HEK293T (cell line): ENCODE measurements at regions not wholly inside any gene's neighbourhood (a gene's known extent, or its start where the extent isn't known, plus 50 kb on each side); places are given as distances from the start of the nearest gene placed in this dataset.
A peak's percentile ranks its signal among the peaks of the same experiment; 100 is the strongest.

Source experiments
- CTCF ChIA-PET: fragments of 350-600 bp; formaldehyde crosslinking; extraction: SDS; loops from one replicate; lab custom pipeline; 2021; ENCODE audit warnings: antibody characterized with exemption, inconsistent platforms; lab: Yijun Ruan, JAX
- POLR2A ChIA-PET: fragments of 350-600 bp; formaldehyde crosslinking; extraction: SDS; loops from one replicate; lab custom pipeline; 2020; ENCODE audit warnings: antibody characterized with exemption, inconsistent platforms; lab: Yijun Ruan, JAX
- DNase-seq: peaks from one replicate; pipeline ENCODE4 v3.0.0; 2012; ENCODE audit warnings: mixed read lengths; ENCODE audit errors: extremely low spot score
- ARNT ChIP-seq: fragments of 450-650 bp; IDR thresholded peaks from 2 replicates; pipeline ENCODE4 v1.6.1; 2017; ENCODE audit warnings: mild to moderate bottlenecking
- BHLHE40 ChIP-seq: fragments of 450-650 bp; IDR thresholded peaks from 2 replicates; pipeline ENCODE4 v1.6.1; 2016; ENCODE audit warnings: mild to moderate bottlenecking, moderate library complexity, borderline replicate concordance
- CTBP1 ChIP-seq: fragments of 450-650 bp; IDR thresholded peaks from 2 replicates; pipeline ENCODE4 v1.6.1; 2016; ENCODE audit warnings: borderline replicate concordance
- ELF4 ChIP-seq: fragments of 450-650 bp; IDR thresholded peaks from 2 replicates; pipeline ENCODE4 v1.6.1; 2017; ENCODE audit warnings: antibody characterized with exemption
- FOXA1 ChIP-seq: fragments of 450-650 bp; IDR thresholded peaks from 2 replicates; pipeline ENCODE4 v1.6.1; 2016; ENCODE audit warnings: mild to moderate bottlenecking
- FOXK2 ChIP-seq: fragments of 450-650 bp; IDR thresholded peaks from 2 replicates; pipeline ENCODE4 v1.6.1; 2016; ENCODE audit warnings: mild to moderate bottlenecking
- FOXM1 ChIP-seq: fragments of 450-650 bp; IDR thresholded peaks from 2 replicates; pipeline ENCODE4 v1.6.1; 2017; ENCODE audit warnings: mild to moderate bottlenecking, borderline replicate concordance
- HDGF ChIP-seq: fragments of 450-650 bp; IDR thresholded peaks from 2 replicates; pipeline ENCODE4 v1.6.1; 2017; ENCODE audit warnings: antibody characterized with exemption, borderline replicate concordance
- L3MBTL2 ChIP-seq: fragments of 450-650 bp; conservative IDR thresholded peaks from 2 replicates; pipeline ENCODE4 v1.6.1; 2016; ENCODE audit warnings: mild to moderate bottlenecking
- LEF1 ChIP-seq: fragments of 450-650 bp; IDR thresholded peaks from 2 replicates; pipeline ENCODE4 v1.6.1; 2017; ENCODE audit warnings: mild to moderate bottlenecking, borderline replicate concordance
- NFRKB ChIP-seq: fragments of 450-650 bp; IDR thresholded peaks from 2 replicates; pipeline ENCODE4 v1.6.1; 2016; ENCODE audit warnings: mild to moderate bottlenecking, moderate library complexity
- PKNOX1 ChIP-seq: fragments of 450-650 bp; IDR thresholded peaks from 2 replicates; pipeline ENCODE4 v1.6.1; 2016
- SP1 ChIP-seq: fragments of 450-650 bp; IDR thresholded peaks from 2 replicates; pipeline ENCODE4 v1.6.1; 2017
- SUZ12 ChIP-seq: fragments of 450-650 bp; IDR thresholded peaks from 2 replicates; pipeline ENCODE4 v1.6.1; 2016; ENCODE audit warnings: mild to moderate bottlenecking
- TARDBP ChIP-seq: fragments of 450-650 bp; IDR thresholded peaks from 2 replicates; pipeline ENCODE4 v1.6.1; 2016
- ZNF384 ChIP-seq: fragments of 450-650 bp; IDR thresholded peaks from 2 replicates; pipeline ENCODE4 v1.6.1; 2016

GRCh38 chr18:45384137-45384961 lies 230.9 kb upstream of the SLC14A2 start:
- TF ChIP-seq ZNF384, result no peak
- no peak for TF ChIP-seq ELF4
- no peak for TF ChIP-seq NFRKB
- no peak for TF ChIP-seq FOXM1
- TF ChIP-seq TARDBP, result no peak
- TF ChIP-seq BHLHE40, result no peak
- no peak for TF ChIP-seq PKNOX1
- TF ChIP-seq SP1, result no peak
- TF ChIP-seq ARNT, result no peak
- TF ChIP-seq CTBP1, result no peak
- no peak for TF ChIP-seq HDGF
- TF ChIP-seq FOXA1, result no peak
- no peak for TF ChIP-seq FOXK2
- peak; percentile 30 for DNase-seq
- CTCF ChIA-PET, result interaction anchor here (0.6 to 1.8 kb wide), 9 partner anchors 12 to 1761 kb away, joined by 3 to 5 read pairs (median 3); no protein-coding TSS in a partner anchor
- POLR2A ChIA-PET, result no interaction called here

- no peak for DNase-seq
- no peak for TF ChIP-seq TARDBP
- TF ChIP-seq CTBP1, result no peak
- no peak for TF ChIP-seq ZNF384
- CTCF ChIA-PET, result interaction anchor here (0.6 to 1.8 kb wide), 10 partner anchors 13 to 673 kb away, joined by 3 to 6 read pairs (median 3); no protein-coding TSS in a partner anchor
- POLR2A ChIA-PET, result no interaction called here
These were observed 230.3 kb upstream of the SLC14A2 start for GRCh38 chr18:45384962-45385315.

GRCh38 chr18:45386041-45386655 lies 229.1 kb upstream of the SLC14A2 start:
- peak; percentile 15 for DNase-seq
- CTCF ChIA-PET, result interaction anchor here (0.7 to 1.7 kb wide), 4 partner anchors 27 to 1252 kb away, joined by 3 to 6 read pairs (median 3); no protein-coding TSS in a partner anchor
- TF ChIP-seq SP1 (no peak), BHLHE40 (no peak), L3MBTL2 (no peak), ZNF384 (no peak), CTBP1 (no peak), PKNOX1 (no peak), ARNT (no peak), ELF4 (no peak), SUZ12 (no peak), LEF1 (no peak), FOXK2 (no peak), FOXM1 (no peak), NFRKB (no peak), HDGF (no peak), TARDBP (no peak), FOXA1 (no peak)
- POLR2A ChIA-PET, result no interaction called here

GRCh38 chr18:45387229-45387628 lies 228.0 kb upstream of the SLC14A2 start:
- ChIA-PET POLR2A (no interaction called here), CTCF (interaction anchor here (0.6 to 0.9 kb wide), 2 partner anchors 152 to 1253 kb away, joined by 3 to 8 read pairs; no protein-coding TSS in a partner anchor)
- DNase-seq, result no peak
- TF ChIP-seq HDGF (no peak), FOXM1 (no peak), NFRKB (no peak), LEF1 (no peak)

GRCh38 chr18:45398448-45398847 lies 216.8 kb upstream of the SLC14A2 start:
- no peak for DNase-seq
- ChIA-PET CTCF (no interaction called here), POLR2A (no interaction called here)
- TF ChIP-seq NFRKB (no peak), BHLHE40 (no peak), ELF4 (no peak), TARDBP (no peak), FOXM1 (no peak), L3MBTL2 (no peak), PKNOX1 (no peak), HDGF (no peak), ZNF384 (no peak), SUZ12 (no peak), ARNT (no peak), FOXA1 (no peak), CTBP1 (no peak), FOXK2 (no peak), SP1 (no peak)

GRCh38 chr18:45399146-45399545 lies 216.1 kb upstream of the SLC14A2 start:
- no peak for DNase-seq
- ChIA-PET POLR2A (no interaction called here), CTCF (no interaction called here)
- TF ChIP-seq TARDBP, result no peak
- no peak for TF ChIP-seq ZNF384
- TF ChIP-seq FOXM1, result no peak
- no peak for TF ChIP-seq LEF1
- no peak for TF ChIP-seq CTBP1
- no peak for TF ChIP-seq FOXA1
- no peak for TF ChIP-seq L3MBTL2
- TF ChIP-seq NFRKB, result no peak
- no peak for TF ChIP-seq ARNT
- TF ChIP-seq PKNOX1, result no peak
- TF ChIP-seq HDGF, result no peak
- no peak for TF ChIP-seq FOXK2
